GM12865 (cell line): ENCODE measurements at regions not wholly inside any gene's neighbourhood (a gene's known extent, or its start where the extent isn't known, plus 50 kb on each side); places are given as distances from the start of the nearest gene placed in this dataset.

Source experiments
- DNase-seq: peaks from one replicate; pipeline ENCODE4 v3.0.0; 2010; ENCODE audit warnings: low read depth
- H3K4me3 ChIP-seq: 2 replicates; pipeline ENCODE4 v1.5.1; 2011; ENCODE audit warnings: mild to moderate bottlenecking, low read depth, low read length, control low read depth
- TF ChIP-seq, protein P1 (sequence below): IDR thresholded peaks from 2 replicates; pipeline ENCODE4 v1.5.1; 2011; ENCODE audit warnings: low read length, control low read depth, low read depth, inconsistent platforms; ENCODE audit not compliant: insufficient read depth; ENCODE audit errors: missing control alignments

DNA sequence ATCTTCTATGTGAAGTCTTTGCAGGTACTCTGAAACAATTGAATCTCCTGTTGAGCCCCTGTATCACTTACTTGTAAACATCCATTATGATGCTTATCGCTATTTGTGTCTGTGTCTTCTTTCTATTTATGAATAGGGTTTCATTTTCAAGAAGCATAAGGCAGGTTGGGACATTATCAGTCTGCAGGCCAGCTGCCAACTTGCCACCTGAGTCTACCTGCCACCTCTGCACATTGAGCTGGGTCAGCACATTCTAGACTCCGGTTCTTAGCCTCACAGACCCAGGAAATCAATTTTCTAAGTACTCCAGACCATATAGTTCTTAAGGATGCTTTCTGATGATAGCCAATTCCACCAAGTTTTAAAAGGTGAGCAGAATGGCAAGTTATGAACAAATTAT, 105.7 kb upstream of the MCTP2 start:
- TF ChIP-seq, protein P1, sequence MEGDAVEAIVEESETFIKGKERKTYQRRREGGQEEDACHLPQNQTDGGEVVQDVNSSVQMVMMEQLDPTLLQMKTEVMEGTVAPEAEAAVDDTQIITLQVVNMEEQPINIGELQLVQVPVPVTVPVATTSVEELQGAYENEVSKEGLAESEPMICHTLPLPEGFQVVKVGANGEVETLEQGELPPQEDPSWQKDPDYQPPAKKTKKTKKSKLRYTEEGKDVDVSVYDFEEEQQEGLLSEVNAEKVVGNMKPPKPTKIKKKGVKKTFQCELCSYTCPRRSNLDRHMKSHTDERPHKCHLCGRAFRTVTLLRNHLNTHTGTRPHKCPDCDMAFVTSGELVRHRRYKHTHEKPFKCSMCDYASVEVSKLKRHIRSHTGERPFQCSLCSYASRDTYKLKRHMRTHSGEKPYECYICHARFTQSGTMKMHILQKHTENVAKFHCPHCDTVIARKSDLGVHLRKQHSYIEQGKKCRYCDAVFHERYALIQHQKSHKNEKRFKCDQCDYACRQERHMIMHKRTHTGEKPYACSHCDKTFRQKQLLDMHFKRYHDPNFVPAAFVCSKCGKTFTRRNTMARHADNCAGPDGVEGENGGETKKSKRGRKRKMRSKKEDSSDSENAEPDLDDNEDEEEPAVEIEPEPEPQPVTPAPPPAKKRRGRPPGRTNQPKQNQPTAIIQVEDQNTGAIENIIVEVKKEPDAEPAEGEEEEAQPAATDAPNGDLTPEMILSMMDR: no peak
- no peak for DNase-seq
- H3K4me3 ChIP-seq: no peak overlapping the region

DNA sequence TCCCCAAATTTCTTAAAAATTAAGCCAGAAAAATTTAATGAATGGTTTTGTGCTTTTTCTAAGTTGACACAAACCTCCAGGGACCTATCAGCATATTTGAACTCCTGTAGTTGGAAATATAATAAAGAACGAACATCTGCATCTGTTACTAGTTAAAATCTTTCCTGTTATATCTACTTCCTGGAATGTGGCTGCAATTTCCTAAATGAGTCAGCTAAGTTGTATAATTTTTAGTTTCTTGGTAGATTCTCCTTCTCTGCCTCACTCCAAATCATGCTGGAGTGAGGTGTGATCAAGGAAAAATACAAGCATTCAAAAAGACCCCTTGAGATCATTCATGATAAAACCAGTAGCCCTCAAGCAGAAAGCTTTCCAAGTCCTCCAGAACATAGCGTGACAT, 106.2 kb upstream of the MCTP2 start:
- TF ChIP-seq, protein P1: no peak
- DNase-seq: no peak
- no peak overlapping the region for H3K4me3 ChIP-seq

DNA sequence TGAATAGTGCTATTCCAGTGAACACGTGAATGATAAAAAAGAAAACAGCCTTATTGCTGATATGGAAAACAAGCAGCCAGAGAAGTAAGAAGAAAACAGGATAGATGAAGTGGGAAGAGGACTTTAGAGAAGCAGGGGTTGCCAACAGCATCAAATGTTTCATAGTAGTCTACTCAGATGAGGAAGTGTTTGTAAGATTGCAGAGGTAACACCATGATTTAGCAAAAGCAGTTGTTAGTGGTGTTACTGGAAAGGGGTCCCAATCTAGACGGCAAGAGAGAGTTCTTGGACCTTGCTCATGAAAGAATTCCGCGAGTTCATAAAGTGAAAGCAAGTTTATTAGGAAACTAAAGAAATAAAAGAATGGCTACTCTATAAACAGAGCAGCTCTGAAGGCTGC, 108.8 kb upstream of the MCTP2 start:
- H3K4me3 ChIP-seq: no peak overlapping the region
- no peak for DNase-seq
- TF ChIP-seq, protein P1: no peak

DNA sequence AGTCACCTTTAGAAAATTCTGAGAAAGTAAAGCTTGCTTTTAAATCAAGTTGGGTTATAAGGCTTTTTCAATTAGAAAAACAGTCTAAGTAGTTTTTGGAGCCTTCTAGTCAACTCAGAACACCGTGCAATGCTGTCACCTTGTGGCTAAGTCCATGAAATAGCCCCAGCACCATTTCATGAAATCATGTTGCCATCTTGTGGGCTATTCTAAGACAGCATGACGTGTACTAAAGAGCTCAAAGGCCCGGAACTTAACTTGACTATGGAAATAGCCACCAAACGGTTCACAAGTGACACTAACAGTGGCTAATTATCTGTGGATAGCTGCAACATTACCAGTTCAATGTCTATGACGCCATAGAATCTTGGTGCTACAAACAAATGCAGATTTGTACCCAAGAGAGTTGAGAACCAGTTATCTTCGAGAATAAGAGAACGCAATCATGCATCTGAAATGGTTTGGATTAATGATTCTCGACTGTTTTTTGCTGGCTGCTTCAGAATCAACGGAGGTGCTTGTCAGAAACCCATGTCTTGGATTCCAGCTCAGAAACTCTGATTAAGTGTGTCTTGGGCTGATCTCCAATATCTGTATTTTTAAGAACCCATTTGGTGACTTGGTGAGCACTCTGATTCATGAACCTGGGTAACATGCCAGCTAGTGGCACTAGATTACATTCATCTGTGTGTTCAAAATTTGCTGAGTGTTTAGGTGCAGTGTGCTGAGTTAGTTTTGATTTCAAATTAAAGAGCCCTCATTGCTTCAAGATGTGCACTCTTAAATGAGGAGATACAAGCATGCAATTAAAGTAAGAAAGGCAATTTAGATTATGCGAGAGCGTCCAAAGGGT, 111.2 kb upstream of the MCTP2 start:
- no peak overlapping the region for H3K4me3 ChIP-seq
- peak; percentile 81 for DNase-seq
- TF ChIP-seq, protein P1: peak; percentile 77

DNA sequence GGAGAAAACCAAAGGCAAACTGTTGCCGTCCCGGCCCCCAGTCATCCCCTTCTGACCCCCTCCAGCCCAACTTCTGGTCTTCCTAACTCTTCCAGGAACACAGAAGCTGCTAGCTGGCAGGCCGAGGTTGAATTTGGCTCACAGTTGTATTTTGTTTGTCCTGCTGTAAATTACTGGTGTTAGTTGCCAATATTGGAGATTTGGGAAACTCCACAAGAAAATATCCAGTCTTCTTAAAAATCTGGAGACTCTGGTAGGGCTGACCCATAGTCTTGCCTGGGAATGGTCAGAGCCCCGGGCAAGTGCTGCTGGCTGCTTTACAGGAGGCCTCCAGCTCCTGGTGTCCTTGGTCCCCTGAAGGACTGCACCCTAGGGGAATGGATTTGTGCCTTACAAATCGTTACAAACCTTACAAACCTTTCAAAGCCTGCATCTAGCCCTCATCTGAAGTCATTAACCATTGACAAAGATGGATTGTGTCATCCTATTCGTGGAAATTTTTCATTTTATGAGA, 112.0 kb upstream of the MCTP2 start:
- TF ChIP-seq, protein P1: no peak
- H3K4me3 ChIP-seq: no peak overlapping the region
- no peak for DNase-seq

DNA sequence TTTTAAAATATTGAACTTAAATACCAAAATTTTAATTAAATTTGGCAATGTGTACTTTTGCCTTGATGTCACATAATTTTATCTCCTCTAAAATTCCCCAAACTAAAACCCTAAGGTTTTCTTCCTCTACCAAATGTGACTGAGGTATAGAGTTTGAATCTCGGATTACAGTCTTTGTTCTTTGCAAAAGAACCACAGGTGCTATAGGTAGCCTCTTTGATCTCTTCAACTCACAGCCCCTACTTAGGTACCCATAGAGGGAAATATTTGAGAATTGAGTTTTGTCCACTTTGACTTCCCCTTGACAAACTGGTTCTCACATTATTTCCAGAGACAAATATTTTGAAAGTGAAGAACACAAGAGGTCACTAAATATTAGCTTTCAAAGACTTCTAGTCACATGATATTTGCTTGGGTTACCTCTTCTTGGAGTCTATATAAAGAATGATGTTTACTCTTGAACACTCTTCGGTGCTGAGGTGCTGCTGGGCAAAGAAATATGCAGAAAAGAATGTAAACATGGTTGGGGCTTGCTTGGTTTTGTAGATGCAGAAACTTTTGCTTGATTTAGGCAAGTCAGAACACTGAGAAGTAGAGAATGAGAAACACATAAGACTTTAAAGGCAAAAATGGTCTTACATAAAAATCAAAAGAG, 120.8 kb upstream of the MCTP2 start:
- no peak overlapping the region for H3K4me3 ChIP-seq
- TF ChIP-seq, protein P1: no peak
- no peak for DNase-seq
